WTC11 (cell line): ENCODE measurements at regions not wholly inside any gene's neighbourhood (a gene's known extent, or its start where the extent isn't known, plus 50 kb on each side); places are given as distances from the start of the nearest gene placed in this dataset.

Experiments used
- ATAC-seq: fragments of 200-7000 bp; cut with Tn5 transposase; 2 replicates; pipeline ENCODE4 v1.10.0; 2021; ENCODE audit warnings: mild to moderate bottlenecking, moderate library complexity
- CTCF ChIA-PET: fragments of 300-600 bp; sonication (Branson Sonifier 250); formaldehyde crosslinking; loops from one replicate; lab custom pipeline; 2021; ENCODE audit warnings: antibody characterized with exemption; lab: Charles Lee
- POLR2A ChIA-PET: fragments of 350-600 bp; sonication (Branson Sonifier 250); formaldehyde crosslinking; loops from one replicate; lab custom pipeline; 2021; ENCODE audit warnings: antibody characterized with exemption; lab: Charles Lee
- DNase-seq: peaks from one replicate; pipeline ENCODE4 v3.0.0; 2021; ENCODE audit warnings: low spot score
- H3K27ac Mint-ChIP-seq: 2 replicates; pipeline ENCODE4 v1.8.0; 2021; ENCODE audit warnings: mixed read lengths
- H3K27me3 Mint-ChIP-seq: 2 replicates; pipeline ENCODE4 v1.8.0; 2021; ENCODE audit warnings: low read depth, mild to moderate bottlenecking, moderate library complexity, mixed read lengths
- H3K36me3 Mint-ChIP-seq: 2 replicates; pipeline ENCODE4 v1.8.0; 2021; ENCODE audit warnings: mixed read lengths
- H3K4me1 Mint-ChIP-seq: 2 replicates; pipeline ENCODE4 v1.8.0; 2022; ENCODE audit warnings: mixed read lengths
- H3K4me3 Mint-ChIP-seq: 2 replicates; pipeline ENCODE4 v1.8.0; 2021; ENCODE audit warnings: mild to moderate bottlenecking, moderate library complexity, mixed read lengths
- H3K9me3 Mint-ChIP-seq: 2 replicates; pipeline ENCODE4 v1.8.0; 2021; ENCODE audit warnings: mixed read lengths
- AFF4 ChIP-seq: sonication (generic); formaldehyde crosslinking; IDR thresholded peaks from 2 replicates; pipeline ENCODE4 v1.8.1; 2023; ENCODE audit warnings: mild to moderate bottlenecking, missing genetic modification reagents, borderline replicate concordance
- AR ChIP-seq: fragments of 250-450 bp; sonication (Bioruptor Pico); IDR thresholded peaks from 2 replicates; pipeline ENCODE4 v1.9.0; 2021; ENCODE audit warnings: mild to moderate bottlenecking
- ARID4B ChIP-seq: sonication (generic); formaldehyde crosslinking; IDR thresholded peaks from 2 replicates; pipeline ENCODE4 v1.8.0; 2023; ENCODE audit warnings: missing genetic modification reagents, mild to moderate bottlenecking, borderline replicate concordance
- ATF1 ChIP-seq: sonication (generic); formaldehyde crosslinking; IDR thresholded peaks from 2 replicates; pipeline ENCODE4 v1.8.1; 2023; ENCODE audit warnings: mild to moderate bottlenecking, moderate library complexity, missing genetic modification reagents
- ATF2 ChIP-seq: sonication (generic); formaldehyde crosslinking; IDR thresholded peaks from 2 replicates; pipeline ENCODE4 v1.8.1; 2022; ENCODE audit warnings: low read depth, missing genetic modification reagents, borderline replicate concordance
- CREM ChIP-seq: sonication (generic); formaldehyde crosslinking; IDR thresholded peaks from 2 replicates; pipeline ENCODE4 v1.8.1; 2022; ENCODE audit warnings: mild to moderate bottlenecking, missing genetic modification reagents, moderate library complexity
- FOXK1 ChIP-seq: sonication (generic); formaldehyde crosslinking; IDR thresholded peaks from 2 replicates; pipeline ENCODE4 v1.8.0; 2022; ENCODE audit warnings: mild to moderate bottlenecking, moderate library complexity, missing genetic modification reagents
- GRHL2 ChIP-seq: fragments of 250-450 bp; sonication (Bioruptor Pico); IDR thresholded peaks from 2 replicates; pipeline ENCODE4 v1.8.0; 2022; ENCODE audit warnings: mild to moderate bottlenecking, moderate library complexity; ENCODE audit not compliant: insufficient replicate concordance, severe bottlenecking
- IRF1 ChIP-seq: sonication (generic); formaldehyde crosslinking; IDR thresholded peaks from 2 replicates; pipeline ENCODE4 v1.8.0; 2023; ENCODE audit warnings: missing genetic modification reagents
- MLX ChIP-seq: sonication (generic); formaldehyde crosslinking; IDR thresholded peaks from 2 replicates; pipeline ENCODE4 v1.8.1; 2023; ENCODE audit warnings: mild to moderate bottlenecking, missing genetic modification reagents, moderate library complexity
- MYBL2 ChIP-seq: sonication (generic); formaldehyde crosslinking; IDR thresholded peaks from 2 replicates; pipeline ENCODE4 v1.8.1; 2023; ENCODE audit warnings: mild to moderate bottlenecking, moderate library complexity, missing genetic modification reagents
- STAT6 ChIP-seq: sonication (generic); formaldehyde crosslinking; conservative IDR thresholded peaks from 2 replicates; pipeline ENCODE4 v1.8.1; 2023; ENCODE audit warnings: mild to moderate bottlenecking, low read depth, missing genetic modification reagents, moderate library complexity
- ZNF423 ChIP-seq: fragments of 250-450 bp; sonication (Bioruptor Pico); IDR thresholded peaks from 2 replicates; pipeline ENCODE4 v2.1.2; 2022; ENCODE audit warnings: mild to moderate bottlenecking, moderate library complexity

- Mint-ChIP-seq H3K27ac (no peak overlapping the region), H3K36me3 (no peaks in the 10 kb centered on the region), H3K9me3 (0 out of 2 replicates have a peak, but pooled peaks cover 4% of the 10 kb centered on the region), H3K4me3 (no peak overlapping the region), H3K4me1 (no peaks in the 10 kb centered on the region), H3K27me3 (peaks cover 4% of the 10 kb centered on the region; the same call in 1 of the 2 replicates)
- TF ChIP-seq AR, result no peak
- no peak for TF ChIP-seq MYBL2
- TF ChIP-seq ARID4B (CRISPR knock-in tag), result no peak
- no peak for TF ChIP-seq ZNF423 (CRISPR knock-in tag)
- no peak for TF ChIP-seq STAT6
- TF ChIP-seq ATF2 (CRISPR knock-in tag), result no peak
- no peak for TF ChIP-seq FOXK1 (CRISPR knock-in tag)
- no peak for TF ChIP-seq AFF4 (CRISPR knock-in tag)
- TF ChIP-seq IRF1, result no peak
- no peak for TF ChIP-seq ATF1 (CRISPR knock-in tag)
- no peak for TF ChIP-seq GRHL2 (CRISPR knock-in tag)
- TF ChIP-seq CREM (CRISPR knock-in tag), result no peak
- no peak for TF ChIP-seq MLX
- CTCF ChIA-PET, result interaction anchor here (0.6 kb wide), 1 partner anchor 207 kb away, joined by 4 read pairs; no protein-coding TSS in a partner anchor
- POLR2A ChIA-PET, result no interaction called here
- DNase-seq (no peak), ATAC-seq (no peak)
These were observed 76.5 kb upstream of the IRX4 start for GRCh38 chr5:1959231-1959630.
